Neural crest cell (in vitro differentiated cells): ENCODE measurements at regions not wholly inside any gene's neighbourhood (a gene's known extent, or its start where the extent isn't known, plus 50 kb on each side); places are given as distances from the start of the nearest gene placed in this dataset.

Experiments used
- DNase-seq: peaks from one replicate; pipeline ENCODE4 v3.0.0; 2021; ENCODE audit warnings: low read depth, mixed read lengths, low spot score
- H3K27ac Mint-ChIP-seq: one replicate; pipeline ENCODE4 v1.8.0; 2021; ENCODE audit warnings: mild to moderate bottlenecking, mixed read lengths; ENCODE audit not compliant: unreplicated experiment
- H3K27me3 Mint-ChIP-seq: 2 replicates; pipeline ENCODE4 v1.8.0; 2021; ENCODE audit warnings: low read depth, mild to moderate bottlenecking, mixed read lengths
- H3K36me3 Mint-ChIP-seq: 2 replicates; pipeline ENCODE4 v1.8.0; 2021; ENCODE audit warnings: low read depth, mild to moderate bottlenecking, mixed read lengths
- H3K4me1 Mint-ChIP-seq: 2 replicates; pipeline ENCODE4 v1.8.0; 2021; ENCODE audit warnings: mixed read lengths
- H3K4me3 Mint-ChIP-seq: one replicate; pipeline ENCODE4 v1.8.0; 2021; ENCODE audit warnings: mild to moderate bottlenecking, mixed read lengths
- H3K9me3 Mint-ChIP-seq: 2 replicates; pipeline ENCODE4 v1.8.0; 2021; ENCODE audit warnings: mixed read lengths
- TF ChIP-seq, protein P1 (sequence below): fragments of 200-600 bp; sonication (generic); conservative IDR thresholded peaks from 2 replicates; pipeline ENCODE4 v1.5.0; 2021; ENCODE audit warnings: antibody characterized with exemption, mild to moderate bottlenecking

DNA sequence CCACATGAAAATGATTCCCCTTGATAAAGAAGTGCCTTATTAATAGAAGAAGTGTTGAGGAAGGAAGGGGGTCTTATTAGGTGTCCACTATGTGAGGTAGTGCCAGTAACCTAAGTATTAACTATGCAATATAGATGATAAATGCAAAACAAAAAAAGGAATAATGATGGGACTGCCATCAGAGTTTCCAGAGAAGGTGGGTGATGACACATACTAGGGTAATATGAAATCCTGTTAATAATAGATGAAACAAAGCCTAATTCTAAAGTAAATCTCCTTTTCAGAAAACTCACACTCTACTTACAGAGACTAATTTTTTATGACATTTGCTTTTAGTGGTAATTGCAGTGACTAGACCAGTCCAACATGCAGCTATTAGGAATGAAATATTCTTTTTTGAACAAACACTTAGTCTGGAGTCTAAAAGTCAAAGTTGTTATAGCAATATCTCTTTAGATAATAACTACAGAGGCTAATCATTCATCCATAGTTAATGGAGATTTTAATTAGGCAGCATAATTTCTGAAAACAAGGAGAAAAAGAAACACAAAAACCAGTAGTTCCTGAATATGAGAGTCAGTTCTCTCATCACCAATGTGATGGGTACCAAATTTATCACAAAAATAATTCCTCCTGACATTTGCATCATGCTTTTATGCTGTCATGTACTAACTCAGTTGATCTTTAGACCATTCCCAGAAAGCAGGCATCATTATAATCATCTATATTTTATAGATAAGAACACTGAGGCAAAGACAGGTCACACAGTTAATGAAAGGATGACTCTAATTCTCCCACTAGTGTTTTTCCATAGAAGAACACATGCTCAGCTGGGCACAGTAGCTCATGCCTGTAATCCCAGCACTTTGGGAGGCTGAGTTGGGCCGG is 208.8 kb upstream of the ARG1 start:
- Mint-ChIP-seq H3K9me3 (no peaks in the 10 kb centered on the region), H3K36me3 (no peaks in the 10 kb centered on the region)

DNA sequence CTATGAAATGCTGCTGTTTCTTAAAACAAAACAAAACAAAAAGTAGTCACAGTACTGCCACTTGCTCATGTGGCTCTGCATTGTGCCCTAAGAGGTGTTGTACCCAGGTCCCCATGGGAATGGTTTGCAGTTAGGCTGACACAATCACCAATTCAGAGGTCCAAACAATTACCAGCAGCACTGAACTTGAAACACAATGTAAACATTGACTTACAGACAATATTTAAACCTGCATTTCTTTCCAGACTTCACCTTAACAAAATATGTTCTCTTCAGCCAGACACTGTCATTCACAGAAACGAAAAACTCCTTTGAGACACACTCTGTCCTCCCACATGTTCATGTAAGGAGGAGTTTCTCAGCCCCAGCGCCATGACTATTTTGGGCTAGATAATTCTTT is 206.8 kb upstream of the ARG1 start:
- no peak for DNase-seq
- Mint-ChIP-seq H3K4me3 (no peak overlapping the region), H3K9me3 (peaks cover 2% of the 10 kb centered on the region), H3K27me3 (no peaks in the 10 kb centered on the region), H3K4me1 (peaks cover 18% of the 10 kb centered on the region), H3K36me3 (no peaks in the 10 kb centered on the region), H3K27ac (peak overlapping the region; percentile 19)
- TF ChIP-seq, protein P1, sequence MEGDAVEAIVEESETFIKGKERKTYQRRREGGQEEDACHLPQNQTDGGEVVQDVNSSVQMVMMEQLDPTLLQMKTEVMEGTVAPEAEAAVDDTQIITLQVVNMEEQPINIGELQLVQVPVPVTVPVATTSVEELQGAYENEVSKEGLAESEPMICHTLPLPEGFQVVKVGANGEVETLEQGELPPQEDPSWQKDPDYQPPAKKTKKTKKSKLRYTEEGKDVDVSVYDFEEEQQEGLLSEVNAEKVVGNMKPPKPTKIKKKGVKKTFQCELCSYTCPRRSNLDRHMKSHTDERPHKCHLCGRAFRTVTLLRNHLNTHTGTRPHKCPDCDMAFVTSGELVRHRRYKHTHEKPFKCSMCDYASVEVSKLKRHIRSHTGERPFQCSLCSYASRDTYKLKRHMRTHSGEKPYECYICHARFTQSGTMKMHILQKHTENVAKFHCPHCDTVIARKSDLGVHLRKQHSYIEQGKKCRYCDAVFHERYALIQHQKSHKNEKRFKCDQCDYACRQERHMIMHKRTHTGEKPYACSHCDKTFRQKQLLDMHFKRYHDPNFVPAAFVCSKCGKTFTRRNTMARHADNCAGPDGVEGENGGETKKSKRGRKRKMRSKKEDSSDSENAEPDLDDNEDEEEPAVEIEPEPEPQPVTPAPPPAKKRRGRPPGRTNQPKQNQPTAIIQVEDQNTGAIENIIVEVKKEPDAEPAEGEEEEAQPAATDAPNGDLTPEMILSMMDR = no peak

More for the DNA sequence above, 208.8 kb upstream of the ARG1 start:
- Mint-ChIP-seq H3K4me3 (no peak overlapping the region), H3K27me3 (no peaks in the 10 kb centered on the region), H3K4me1 (peaks cover 15% of the 10 kb centered on the region), H3K27ac (no peak overlapping the region)
- DNase-seq = no peak
- TF ChIP-seq, protein P1 = no peak

DNA sequence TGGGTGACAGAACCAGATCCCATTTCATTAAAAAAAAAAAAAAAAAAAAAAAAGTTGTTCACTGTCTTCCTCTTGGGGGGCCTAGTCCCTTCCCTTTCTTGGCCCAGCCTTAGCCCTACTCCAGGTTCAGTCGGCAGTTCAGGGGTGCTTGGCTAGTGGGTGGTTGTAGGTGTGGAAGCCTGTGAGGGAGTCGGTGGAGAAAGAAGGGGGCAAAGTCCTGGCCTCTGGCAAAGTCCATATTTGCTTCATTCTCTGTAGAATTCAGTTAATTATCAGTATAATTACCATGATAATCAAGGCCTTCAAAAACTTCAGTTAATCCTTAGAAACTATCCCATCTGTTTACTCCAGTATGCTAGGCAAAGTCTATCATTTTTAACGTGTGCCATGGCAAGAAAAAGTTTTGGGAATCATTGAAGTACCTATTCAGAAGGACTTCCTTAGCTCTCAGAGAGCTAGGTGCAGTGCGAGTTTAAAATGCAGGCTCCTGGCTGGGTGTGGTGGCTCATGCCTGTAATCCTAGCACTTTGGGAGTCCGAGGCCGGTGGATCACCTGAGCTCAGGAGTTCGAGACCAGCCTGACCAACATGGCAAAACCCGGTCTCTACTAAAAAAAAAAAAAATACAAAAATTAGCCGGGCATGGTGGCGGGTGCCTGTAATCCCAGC is 205.7 kb upstream of the ARG1 start:
- no peak for DNase-seq
- Mint-ChIP-seq H3K27me3 (no peaks in the 10 kb centered on the region), H3K4me1 (peaks cover 18% of the 10 kb centered on the region), H3K9me3 (peaks cover 2% of the 10 kb centered on the region), H3K36me3 (no peaks in the 10 kb centered on the region), H3K4me3 (no peak overlapping the region), H3K27ac (no peak overlapping the region)
- TF ChIP-seq, protein P1 = no peak

DNA sequence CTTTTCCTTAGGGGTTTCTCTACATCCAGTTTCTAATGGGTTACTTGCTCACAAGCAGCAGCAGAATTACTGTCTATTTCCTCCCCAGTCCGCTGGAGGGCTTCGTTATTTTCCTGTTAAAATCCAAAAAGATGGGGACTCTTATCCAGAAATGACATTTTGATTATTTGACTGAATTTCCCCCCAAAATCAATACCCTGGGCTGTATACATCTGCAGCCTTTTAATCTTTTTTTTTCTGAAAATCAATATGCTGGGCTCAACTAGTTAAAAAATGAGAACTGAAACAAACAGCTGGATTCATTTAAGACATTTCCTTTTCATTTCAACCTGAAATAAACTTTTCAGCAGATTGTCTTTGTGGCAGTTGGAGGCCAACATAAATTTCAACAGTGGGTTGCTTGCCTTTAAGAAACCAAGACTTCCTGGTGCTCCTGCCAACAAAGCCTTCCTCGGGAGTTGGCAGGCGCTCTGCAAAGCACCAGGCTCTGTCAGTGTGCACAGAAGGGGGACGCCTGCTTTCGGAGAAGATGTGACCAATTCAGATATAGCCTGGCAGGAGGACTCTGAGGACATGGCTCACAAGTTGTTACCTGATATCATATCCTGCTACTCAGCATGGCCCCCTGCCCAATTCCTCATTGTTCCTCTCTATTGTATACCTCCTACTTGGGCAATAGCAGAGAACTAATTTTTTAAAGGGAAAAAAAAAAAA is 204.7 kb upstream of the ARG1 start:
- H3K27ac Mint-ChIP-seq = no peak overlapping the region
- no peaks in the 10 kb centered on the region for H3K27me3 Mint-ChIP-seq
- H3K36me3 Mint-ChIP-seq = no peaks in the 10 kb centered on the region
- H3K4me3 Mint-ChIP-seq = no peak overlapping the region
- no peak for DNase-seq
- peaks cover 2% of the 10 kb centered on the region for H3K9me3 Mint-ChIP-seq
- TF ChIP-seq, protein P1 = no peak
- peaks cover 18% of the 10 kb centered on the region for H3K4me1 Mint-ChIP-seq

DNA sequence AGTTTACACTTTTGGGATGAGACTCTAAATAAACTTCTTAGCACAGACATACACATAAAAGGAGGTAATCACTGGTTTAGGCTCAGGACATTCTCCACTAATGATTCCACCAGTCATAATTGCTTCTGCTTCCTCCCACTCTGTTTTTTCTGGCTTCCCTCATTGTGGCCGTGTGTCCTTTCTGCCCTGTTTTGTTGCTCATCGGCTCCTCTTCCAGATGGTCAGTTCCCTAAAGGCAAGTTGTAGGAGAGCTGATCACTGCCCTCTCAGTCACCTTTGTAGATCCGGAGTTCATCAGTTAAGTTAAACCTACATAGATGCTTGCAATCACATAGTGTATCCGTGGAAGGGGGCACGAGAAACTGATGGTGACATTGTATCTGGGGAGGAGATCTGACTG is 200.5 kb upstream of the ARG1 start:
- TF ChIP-seq, protein P1 = no peak
- H3K4me1 Mint-ChIP-seq = peaks cover 14% of the 10 kb centered on the region
- peaks cover 2% of the 10 kb centered on the region for H3K9me3 Mint-ChIP-seq
- no peaks in the 10 kb centered on the region for H3K27me3 Mint-ChIP-seq
- no peak for DNase-seq
- H3K27ac Mint-ChIP-seq = peak overlapping the region; percentile 59
- H3K4me3 Mint-ChIP-seq = no peak overlapping the region
- no peaks in the 10 kb centered on the region for H3K36me3 Mint-ChIP-seq
